Cardiac muscle cell (in vitro differentiated cells and primary cell): ENCODE measurements at regions not wholly inside any gene's neighbourhood (a gene's known extent, or its start where the extent isn't known, plus 50 kb on each side); places are given as distances from the start of the nearest gene placed in this dataset.

ENCODE experiments used
- DNase-seq, 2 donors: peaks; one replicate each; pipeline versions ENCODE4 v3.0.0 to v3.0.0-alpha.2; 2010 to 2017; ENCODE audit warnings: low read depth in 1 of 2, low spot score in 1 of 2
- H3K27ac ChIP-seq: fragments of 200-600 bp; sonication (generic); 2 replicates; pipeline ENCODE4 v1.5.1; 2016
- H3K27me3 ChIP-seq: fragments of 200-600 bp; sonication (generic); 2 replicates; pipeline ENCODE4 v1.6.0; 2016; ENCODE audit warnings: control low read depth
- H3K36me3 ChIP-seq: fragments of 200-600 bp; sonication (generic); 2 replicates; pipeline ENCODE4 v1.5.1; 2016; ENCODE audit warnings: control low read depth
- H3K4me1 ChIP-seq: fragments of 200-600 bp; sonication (generic); 2 replicates; pipeline ENCODE4 v1.8.1; 2017; ENCODE audit warnings: low read depth, mild to moderate bottlenecking, mixed run types
- H3K4me3 ChIP-seq: fragments of 200-600 bp; sonication (generic); 2 replicates; pipeline ENCODE4 v1.5.1; 2016; ENCODE audit warnings: mild to moderate bottlenecking
- H3K9me3 ChIP-seq: fragments of 200-600 bp; sonication (generic); 2 replicates; pipeline ENCODE4 v1.5.1; 2017; ENCODE audit warnings: low read depth, mild to moderate bottlenecking, control low read depth
- TF ChIP-seq, protein P1 (sequence below): IDR thresholded peaks from 2 replicates; pipeline ENCODE4 v1.5.1; 2012; ENCODE audit warnings: low read depth, mild to moderate bottlenecking, low read length

DNA sequence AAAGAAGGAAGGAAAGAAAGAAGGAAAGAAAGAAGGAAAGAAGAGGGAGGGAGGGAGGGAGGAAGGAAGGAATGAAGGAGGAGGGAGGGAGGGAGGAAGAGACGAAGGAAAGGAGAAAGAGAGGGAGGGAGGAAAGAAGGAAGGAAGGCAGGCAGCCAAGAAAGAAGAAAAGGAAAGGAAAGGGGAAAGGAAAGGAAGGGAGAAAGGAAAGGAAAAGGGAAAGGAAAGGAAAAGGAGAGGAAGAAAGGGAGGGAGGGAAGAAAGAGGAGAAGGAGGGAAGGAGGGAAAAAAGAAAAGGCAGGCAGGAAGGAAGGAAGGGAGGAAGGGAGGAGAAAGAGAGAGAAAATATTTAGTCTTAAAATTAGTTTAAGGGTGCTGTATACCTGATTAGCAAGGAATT, 704.1 kb downstream of the LUZP2 start:
- Histone ChIP-seq H3K4me3 (no peak overlapping the region), H3K27ac (no peak overlapping the region), H3K4me1 (no peaks in the 10 kb centered on the region), H3K9me3 (no peaks in the 10 kb centered on the region), H3K27me3 (no peaks in the 10 kb centered on the region), H3K36me3 (no peaks in the 10 kb centered on the region)
- no peak for DNase-seq
- TF ChIP-seq, protein P1, sequence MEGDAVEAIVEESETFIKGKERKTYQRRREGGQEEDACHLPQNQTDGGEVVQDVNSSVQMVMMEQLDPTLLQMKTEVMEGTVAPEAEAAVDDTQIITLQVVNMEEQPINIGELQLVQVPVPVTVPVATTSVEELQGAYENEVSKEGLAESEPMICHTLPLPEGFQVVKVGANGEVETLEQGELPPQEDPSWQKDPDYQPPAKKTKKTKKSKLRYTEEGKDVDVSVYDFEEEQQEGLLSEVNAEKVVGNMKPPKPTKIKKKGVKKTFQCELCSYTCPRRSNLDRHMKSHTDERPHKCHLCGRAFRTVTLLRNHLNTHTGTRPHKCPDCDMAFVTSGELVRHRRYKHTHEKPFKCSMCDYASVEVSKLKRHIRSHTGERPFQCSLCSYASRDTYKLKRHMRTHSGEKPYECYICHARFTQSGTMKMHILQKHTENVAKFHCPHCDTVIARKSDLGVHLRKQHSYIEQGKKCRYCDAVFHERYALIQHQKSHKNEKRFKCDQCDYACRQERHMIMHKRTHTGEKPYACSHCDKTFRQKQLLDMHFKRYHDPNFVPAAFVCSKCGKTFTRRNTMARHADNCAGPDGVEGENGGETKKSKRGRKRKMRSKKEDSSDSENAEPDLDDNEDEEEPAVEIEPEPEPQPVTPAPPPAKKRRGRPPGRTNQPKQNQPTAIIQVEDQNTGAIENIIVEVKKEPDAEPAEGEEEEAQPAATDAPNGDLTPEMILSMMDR = no peak

DNA sequence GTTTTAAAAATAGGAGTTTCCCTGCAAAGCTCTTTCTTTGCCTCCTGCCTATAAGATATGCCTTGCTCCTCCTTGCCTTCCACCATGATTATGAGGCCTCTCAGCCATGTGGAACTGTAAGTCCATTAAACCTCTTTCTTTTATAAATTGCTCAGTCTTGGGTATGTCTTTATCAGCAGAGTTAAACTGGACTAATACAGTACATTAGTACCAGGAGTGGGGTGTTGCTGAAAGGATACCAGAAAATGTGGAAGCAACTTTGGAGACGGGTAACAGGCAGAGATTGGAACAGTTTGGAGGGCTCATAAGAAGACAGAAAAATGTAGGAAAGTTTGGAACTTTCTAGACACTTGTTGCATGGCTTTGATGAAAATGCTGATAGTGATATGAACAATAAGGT, 709.9 kb downstream of the LUZP2 start:
- H3K27ac ChIP-seq = no peak overlapping the region
- TF ChIP-seq, protein P1 = no peak
- DNase-seq = no peak
- H3K9me3 ChIP-seq = no peaks in the 10 kb centered on the region
- H3K27me3 ChIP-seq = no peaks in the 10 kb centered on the region
- H3K36me3 ChIP-seq = no peaks in the 10 kb centered on the region
- H3K4me3 ChIP-seq = no peak overlapping the region
- H3K4me1 ChIP-seq = no peaks in the 10 kb centered on the region

DNA sequence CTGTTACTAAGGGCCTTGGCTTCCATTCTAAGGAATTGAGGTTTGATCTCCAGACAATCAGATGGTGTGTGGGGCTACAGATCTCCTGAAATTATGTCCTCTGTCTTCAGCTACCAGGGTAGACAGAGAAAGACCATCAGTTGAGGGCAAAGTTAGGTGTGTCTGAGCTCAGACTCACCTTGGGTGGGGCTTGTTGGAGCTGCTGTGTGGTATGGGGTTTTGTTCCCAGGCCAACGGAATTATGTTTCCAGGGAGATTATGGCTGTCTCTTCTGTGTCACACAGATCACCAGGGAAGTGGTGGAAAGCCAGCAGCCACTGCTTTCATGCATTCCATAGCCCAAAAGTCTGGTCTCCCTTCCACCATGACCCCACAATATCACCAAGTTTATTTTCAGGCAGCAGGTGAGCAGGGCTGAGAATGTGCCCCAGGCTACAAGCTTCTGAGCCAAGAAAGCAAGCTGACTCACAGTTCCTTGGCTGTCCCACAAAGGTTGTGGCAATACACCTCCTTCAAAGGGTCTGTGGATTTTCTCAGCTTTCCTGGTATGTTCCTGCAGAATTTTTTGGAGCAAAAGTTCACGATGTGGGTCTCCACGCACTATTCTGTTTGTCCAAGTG, 714.9 kb downstream of the LUZP2 start:
- DNase-seq = no peak
- H3K36me3 ChIP-seq = no peaks in the 10 kb centered on the region
- no peak overlapping the region for H3K27ac ChIP-seq
- TF ChIP-seq, protein P1 = no peak
- H3K9me3 ChIP-seq = no peaks in the 10 kb centered on the region
- no peaks in the 10 kb centered on the region for H3K27me3 ChIP-seq
- H3K4me3 ChIP-seq = no peak overlapping the region
- no peaks in the 10 kb centered on the region for H3K4me1 ChIP-seq

GRCh38 chr11:25214535-25215176, 717.8 kb downstream of the LUZP2 start:
- Histone ChIP-seq H3K4me1 (no peaks in the 10 kb centered on the region), H3K36me3 (no peaks in the 10 kb centered on the region), H3K27me3 (no peaks in the 10 kb centered on the region), H3K27ac (no peak overlapping the region), H3K4me3 (no peak overlapping the region), H3K9me3 (no peaks in the 10 kb centered on the region)
- TF ChIP-seq, protein P1 = no peak
- DNase-seq = no peak

DNA sequence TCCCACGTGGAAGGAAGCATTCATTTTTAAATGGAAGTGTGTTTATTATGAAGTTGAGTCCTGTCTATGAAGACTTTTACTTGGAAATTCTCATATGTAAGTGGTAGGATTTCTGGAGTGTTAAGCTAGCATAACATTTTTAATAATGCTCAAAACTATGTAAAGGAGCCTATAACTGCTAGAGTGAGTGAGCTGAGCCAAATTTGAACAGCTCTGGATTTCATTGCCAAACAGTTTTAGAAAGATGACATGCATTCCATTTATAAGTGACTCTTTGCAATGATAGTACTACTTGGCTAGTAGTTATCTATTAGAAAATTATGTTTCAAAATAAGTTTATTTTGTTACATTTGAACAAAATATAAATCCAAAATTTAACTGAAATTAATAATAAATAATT, 721.2 kb downstream of the LUZP2 start:
- no peaks in the 10 kb centered on the region for H3K4me1 ChIP-seq
- TF ChIP-seq, protein P1 = no peak
- no peaks in the 10 kb centered on the region for H3K27me3 ChIP-seq
- H3K27ac ChIP-seq = no peak overlapping the region
- no peak overlapping the region for H3K4me3 ChIP-seq
- H3K36me3 ChIP-seq = no peaks in the 10 kb centered on the region
- DNase-seq = no peak
- H3K9me3 ChIP-seq = no peaks in the 10 kb centered on the region
